ENCODE measurements at regions not wholly inside any gene's neighbourhood (a gene's known extent, or its start where the extent isn't known, plus 50 kb on each side); places are given as distances from the start of the nearest gene placed in this dataset.

DNA sequence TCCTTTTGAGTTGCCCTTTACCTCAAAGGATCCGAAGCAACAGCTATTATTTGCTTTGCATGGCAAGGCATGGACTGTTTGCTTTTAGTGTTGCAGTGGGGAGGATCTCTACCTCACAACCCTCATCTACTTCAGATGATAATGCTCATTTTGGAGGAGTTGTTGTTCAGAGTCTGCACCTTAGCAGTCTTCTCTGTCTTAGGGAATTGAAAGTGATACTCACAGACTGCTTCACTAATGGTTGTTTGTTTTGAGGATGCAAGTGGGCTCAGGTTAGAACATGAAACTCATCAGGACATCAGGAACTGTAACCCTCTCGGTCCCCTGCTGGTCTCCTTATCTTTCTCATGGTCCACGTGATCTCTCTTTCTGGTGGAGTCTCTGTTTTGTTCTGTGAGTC, 172.9 kb upstream of the ANKH start:
- Histone ChIP-seq H3K27me3 (no peaks in the 10 kb centered on the region), H3K4me1 (replicated peaks in 1 of 2) (no peaks in the 10 kb centered on the region), H3K4me3 (no peak overlapping the region), H3K9me3 (replicated peaks in 1 of 3) (no peaks in the 10 kb centered on the region), H3K36me3 (replicated peaks in 1 of 2) (no peaks in the 10 kb centered on the region), H3K27ac (no peak overlapping the region)
- 66 to 73% (median 69%) methylated on average over 3 of the region's 3 CpGs for WGBS, 4 donors
- TF ChIP-seq, protein P1, sequence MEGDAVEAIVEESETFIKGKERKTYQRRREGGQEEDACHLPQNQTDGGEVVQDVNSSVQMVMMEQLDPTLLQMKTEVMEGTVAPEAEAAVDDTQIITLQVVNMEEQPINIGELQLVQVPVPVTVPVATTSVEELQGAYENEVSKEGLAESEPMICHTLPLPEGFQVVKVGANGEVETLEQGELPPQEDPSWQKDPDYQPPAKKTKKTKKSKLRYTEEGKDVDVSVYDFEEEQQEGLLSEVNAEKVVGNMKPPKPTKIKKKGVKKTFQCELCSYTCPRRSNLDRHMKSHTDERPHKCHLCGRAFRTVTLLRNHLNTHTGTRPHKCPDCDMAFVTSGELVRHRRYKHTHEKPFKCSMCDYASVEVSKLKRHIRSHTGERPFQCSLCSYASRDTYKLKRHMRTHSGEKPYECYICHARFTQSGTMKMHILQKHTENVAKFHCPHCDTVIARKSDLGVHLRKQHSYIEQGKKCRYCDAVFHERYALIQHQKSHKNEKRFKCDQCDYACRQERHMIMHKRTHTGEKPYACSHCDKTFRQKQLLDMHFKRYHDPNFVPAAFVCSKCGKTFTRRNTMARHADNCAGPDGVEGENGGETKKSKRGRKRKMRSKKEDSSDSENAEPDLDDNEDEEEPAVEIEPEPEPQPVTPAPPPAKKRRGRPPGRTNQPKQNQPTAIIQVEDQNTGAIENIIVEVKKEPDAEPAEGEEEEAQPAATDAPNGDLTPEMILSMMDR (IDR thresholded peaks at IDR 0.05) = no peak
- TF ChIP-seq POLR2A (IDR thresholded peaks at IDR 0.05) = no peak
- intact Hi-C loops (cut with DNase I) = no loop called here
- DNase-seq = no peak

DNA sequence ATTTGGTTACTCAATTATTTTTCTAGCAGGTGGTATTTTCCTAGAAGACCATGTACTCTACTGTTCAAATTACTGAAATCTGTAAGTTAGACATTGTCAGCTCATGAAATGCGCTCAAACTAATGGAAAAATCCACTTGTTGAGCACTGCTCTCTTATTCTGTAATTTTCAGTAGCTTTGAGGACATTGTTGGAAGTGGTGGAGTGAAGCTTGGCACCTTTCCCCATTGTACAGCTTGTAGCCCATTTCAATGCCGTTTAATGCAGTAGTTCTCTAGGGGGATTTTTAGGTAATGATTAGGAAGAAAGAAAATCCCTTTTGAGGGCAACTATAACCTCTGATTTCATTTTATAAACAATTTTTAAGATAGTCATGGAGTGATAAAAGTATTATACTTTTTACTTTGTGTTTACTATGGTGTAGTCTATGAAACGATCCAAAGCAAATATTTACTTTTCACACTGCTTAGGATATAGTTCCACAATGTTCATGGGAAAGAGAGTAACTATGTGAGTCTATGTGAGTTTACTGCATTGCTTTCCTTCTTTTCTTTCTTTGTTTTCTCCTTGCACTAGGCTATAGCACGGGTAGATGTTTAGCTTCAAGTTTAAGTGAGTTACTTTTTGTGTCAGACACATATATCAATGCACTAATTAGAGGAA, 165.8 kb upstream of the ANKH start:
- Histone ChIP-seq H3K4me3 (no peak overlapping the region), H3K36me3 (replicated peaks in 1 of 2) (no peaks in the 10 kb centered on the region), H3K9me3 (replicated peaks in 1 of 3) (no peaks in the 10 kb centered on the region), H3K4me1 (replicated peaks in 1 of 2) (no peaks in the 10 kb centered on the region), H3K27me3 (no peaks in the 10 kb centered on the region), H3K27ac (no peak overlapping the region)
- TF ChIP-seq, protein P1 (IDR thresholded peaks at IDR 0.05) = no peak
- no peak for TF ChIP-seq POLR2A (IDR thresholded peaks at IDR 0.05)
- intact Hi-C loops (cut with DNase I) = no loop called here
- DNase-seq = no peak
- 65 to 77% (median 67%) methylated on average over 4 of the region's 4 CpGs for WGBS, 4 donors

DNA sequence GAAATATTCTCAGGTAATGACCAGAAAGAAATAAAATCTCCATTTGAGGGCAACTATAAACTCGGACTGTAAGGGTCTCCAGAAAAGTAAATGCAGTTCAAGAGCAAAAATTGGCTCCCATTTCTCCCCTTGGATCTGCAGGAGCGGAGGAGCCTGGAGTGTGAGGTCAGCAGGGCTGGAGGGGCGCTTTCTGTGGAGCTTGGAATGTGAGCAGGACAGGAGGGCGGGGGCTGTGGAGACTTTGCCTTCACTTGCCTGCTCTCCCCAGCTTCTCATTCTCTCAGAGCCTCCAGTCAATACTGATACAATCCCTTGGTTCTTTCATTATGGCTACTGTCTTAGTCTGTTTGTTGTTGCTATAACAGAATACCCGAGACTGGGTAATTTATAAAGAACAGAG, 162.8 kb upstream of the ANKH start:
- no peak overlapping the region for H3K27ac ChIP-seq
- H3K4me3 ChIP-seq = no peak overlapping the region
- H3K27me3 ChIP-seq = no peaks in the 10 kb centered on the region
- H3K9me3 ChIP-seq (replicated peaks in 1 of 3) = no peaks in the 10 kb centered on the region
- no peak for TF ChIP-seq POLR2A (IDR thresholded peaks at IDR 0.05)
- TF ChIP-seq, protein P1 (IDR thresholded peaks at IDR 0.05) = no peak
- H3K36me3 ChIP-seq (replicated peaks in 1 of 2) = no peaks in the 10 kb centered on the region
- intact Hi-C loops (cut with DNase I) = no loop called here
- 75 to 82% (median 80%) methylated on average over 5 of the region's 5 CpGs for WGBS, 4 donors
- no peak for DNase-seq
- no peaks in the 10 kb centered on the region for H3K4me1 ChIP-seq (replicated peaks in 1 of 2)

DNA sequence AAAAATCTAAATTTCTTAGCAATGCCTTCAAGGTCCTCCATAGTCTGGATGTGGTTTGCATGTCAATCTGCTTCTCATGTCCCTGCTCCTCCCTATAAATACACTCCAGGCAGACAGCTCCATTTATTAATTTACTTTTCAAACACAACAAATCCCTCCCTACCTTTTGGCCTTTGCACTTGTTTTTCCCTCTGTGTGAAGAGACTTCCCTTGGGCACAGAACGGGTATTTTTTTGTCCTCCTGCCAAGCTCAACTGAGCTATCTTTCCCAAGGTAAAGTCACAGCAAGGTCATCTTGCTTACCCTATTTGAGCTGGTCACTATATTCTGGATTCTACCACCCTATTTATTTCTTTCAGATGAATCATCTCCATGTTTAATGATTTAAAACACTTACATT, 159.6 kb upstream of the ANKH start:
- peak in 2 of 7 donors; percentile 6 to 13 for DNase-seq
- Histone ChIP-seq H3K27ac (no peak overlapping the region), H3K4me1 (replicated peaks in 1 of 2) (no peaks in the 10 kb centered on the region), H3K36me3 (replicated peaks in 1 of 2) (no peaks in the 10 kb centered on the region), H3K9me3 (replicated peaks in 1 of 3) (no peaks in the 10 kb centered on the region), H3K27me3 (no peaks in the 10 kb centered on the region), H3K4me3 (no peak overlapping the region)
- intact Hi-C loops (cut with DNase I) = no loop called here
- WGBS, 4 donors = 25 to 39% (median 29%) methylated on average over 1 of the region's 1 CpG
- TF ChIP-seq, protein P1 (IDR thresholded peaks at IDR 0.05) = no peak
- no peak for TF ChIP-seq POLR2A (IDR thresholded peaks at IDR 0.05)
